GM12874 (cell line): ENCODE measurements at regions not wholly inside any gene's neighbourhood (a gene's known extent, or its start where the extent isn't known, plus 50 kb on each side); places are given as distances from the start of the nearest gene placed in this dataset.

Source experiments
- TF ChIP-seq, protein P1 (sequence below): IDR thresholded peaks from 2 replicates; pipeline ENCODE4 v1.5.1; 2011; ENCODE audit warnings: low read depth, mild to moderate bottlenecking, control low read depth, low read length, moderate library complexity; ENCODE audit not compliant: insufficient read depth

DNA sequence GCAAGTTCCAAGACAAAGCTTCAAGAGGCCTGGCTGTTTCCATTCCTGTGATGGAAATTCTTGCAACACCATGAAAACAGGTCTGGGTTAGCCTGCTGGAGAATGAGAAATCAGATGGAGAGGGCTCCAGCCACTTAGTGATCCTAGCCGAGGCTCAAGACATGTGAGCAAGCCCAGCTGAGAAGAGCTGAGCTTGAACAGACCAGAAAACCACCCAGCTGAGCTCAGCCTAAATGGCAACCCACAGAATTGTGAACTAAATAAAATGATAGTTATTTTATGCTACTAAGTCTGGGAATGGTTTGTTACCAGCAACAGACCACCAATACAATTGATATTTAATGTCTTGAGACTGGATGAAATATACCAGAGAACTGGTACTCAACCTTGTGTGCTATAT lies 494.5 kb downstream of the RMST start:
- TF ChIP-seq, protein P1, sequence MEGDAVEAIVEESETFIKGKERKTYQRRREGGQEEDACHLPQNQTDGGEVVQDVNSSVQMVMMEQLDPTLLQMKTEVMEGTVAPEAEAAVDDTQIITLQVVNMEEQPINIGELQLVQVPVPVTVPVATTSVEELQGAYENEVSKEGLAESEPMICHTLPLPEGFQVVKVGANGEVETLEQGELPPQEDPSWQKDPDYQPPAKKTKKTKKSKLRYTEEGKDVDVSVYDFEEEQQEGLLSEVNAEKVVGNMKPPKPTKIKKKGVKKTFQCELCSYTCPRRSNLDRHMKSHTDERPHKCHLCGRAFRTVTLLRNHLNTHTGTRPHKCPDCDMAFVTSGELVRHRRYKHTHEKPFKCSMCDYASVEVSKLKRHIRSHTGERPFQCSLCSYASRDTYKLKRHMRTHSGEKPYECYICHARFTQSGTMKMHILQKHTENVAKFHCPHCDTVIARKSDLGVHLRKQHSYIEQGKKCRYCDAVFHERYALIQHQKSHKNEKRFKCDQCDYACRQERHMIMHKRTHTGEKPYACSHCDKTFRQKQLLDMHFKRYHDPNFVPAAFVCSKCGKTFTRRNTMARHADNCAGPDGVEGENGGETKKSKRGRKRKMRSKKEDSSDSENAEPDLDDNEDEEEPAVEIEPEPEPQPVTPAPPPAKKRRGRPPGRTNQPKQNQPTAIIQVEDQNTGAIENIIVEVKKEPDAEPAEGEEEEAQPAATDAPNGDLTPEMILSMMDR: no peak

DNA sequence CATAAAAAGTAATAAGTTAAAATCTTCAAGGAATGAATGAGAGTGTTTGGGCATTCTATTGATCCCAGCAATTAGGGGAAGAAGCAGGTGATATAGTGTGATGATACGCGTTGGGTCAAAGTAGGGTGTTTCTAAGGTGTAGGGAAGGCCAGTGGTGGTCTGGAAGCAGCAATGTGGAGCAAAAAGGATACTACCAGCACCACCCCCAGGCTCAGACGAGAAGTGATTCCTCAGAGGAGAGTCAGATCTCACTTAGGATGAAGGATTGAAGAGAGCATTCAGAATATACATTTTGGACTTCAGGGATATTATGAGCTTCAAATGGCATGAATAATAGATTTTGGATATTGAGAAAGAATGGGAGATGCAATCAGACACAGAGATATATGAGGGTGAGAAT lies 497.6 kb downstream of the RMST start:
- TF ChIP-seq, protein P1: no peak

DNA sequence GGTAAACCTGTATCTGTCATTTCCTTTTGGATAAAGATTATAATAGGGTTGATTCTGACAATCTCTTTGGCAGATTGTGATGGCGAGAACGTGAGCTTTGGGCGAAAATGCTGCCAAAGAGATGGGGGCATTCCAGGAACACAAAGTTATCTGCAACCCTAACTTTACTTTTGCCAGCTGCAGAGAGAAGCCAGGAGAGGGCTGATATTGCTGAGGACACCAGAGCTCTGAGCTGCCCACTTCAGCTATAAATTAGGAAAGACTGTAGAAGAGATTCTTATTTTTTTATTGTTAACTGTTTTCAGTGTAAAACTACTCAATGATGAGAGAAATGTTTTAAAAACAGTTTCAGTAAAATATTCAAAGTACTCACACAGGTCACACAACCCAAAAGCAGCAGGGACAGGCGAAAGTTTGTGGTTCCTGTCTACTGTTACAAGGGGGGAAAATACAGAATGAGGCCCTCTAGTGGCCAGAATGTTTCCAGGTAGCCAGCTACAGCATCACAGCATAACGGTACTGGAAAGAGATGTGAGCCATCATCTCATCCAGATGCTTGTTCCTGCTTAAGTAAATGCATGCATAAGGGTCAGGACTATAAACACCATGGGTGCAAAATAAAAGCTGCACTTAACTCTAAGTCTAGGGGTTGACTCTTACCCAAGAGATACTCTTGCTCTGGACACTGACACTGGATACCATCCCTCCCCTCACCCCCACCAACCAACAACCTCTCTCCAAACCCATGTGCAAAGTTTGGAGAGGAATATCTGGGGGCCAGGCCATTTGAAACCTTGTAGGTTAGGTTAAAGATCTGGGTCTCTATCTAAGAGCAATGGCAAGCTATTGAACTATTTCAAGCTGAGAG lies 498.4 kb downstream of the RMST start:
- TF ChIP-seq, protein P1: peak; percentile 76

DNA sequence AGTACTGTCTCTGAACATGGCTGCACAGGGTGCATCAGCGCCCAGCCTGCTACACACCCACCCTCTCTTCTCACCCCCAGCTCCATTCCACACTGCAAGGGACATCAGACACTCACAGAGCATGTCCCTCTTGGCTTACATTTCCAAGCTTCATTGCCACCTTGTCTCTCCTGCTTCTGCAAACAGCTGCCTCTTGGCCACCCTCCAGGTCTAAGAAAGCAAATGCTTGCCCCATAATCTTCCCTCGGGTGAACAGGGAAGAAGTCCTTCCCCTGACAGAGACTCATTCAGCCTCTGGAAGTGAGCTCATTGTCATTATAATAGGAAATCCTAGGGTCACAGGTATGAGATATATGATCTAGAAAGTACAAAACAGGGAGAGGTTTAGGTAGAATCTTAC lies 505.2 kb downstream of the RMST start:
- TF ChIP-seq, protein P1: no peak

DNA sequence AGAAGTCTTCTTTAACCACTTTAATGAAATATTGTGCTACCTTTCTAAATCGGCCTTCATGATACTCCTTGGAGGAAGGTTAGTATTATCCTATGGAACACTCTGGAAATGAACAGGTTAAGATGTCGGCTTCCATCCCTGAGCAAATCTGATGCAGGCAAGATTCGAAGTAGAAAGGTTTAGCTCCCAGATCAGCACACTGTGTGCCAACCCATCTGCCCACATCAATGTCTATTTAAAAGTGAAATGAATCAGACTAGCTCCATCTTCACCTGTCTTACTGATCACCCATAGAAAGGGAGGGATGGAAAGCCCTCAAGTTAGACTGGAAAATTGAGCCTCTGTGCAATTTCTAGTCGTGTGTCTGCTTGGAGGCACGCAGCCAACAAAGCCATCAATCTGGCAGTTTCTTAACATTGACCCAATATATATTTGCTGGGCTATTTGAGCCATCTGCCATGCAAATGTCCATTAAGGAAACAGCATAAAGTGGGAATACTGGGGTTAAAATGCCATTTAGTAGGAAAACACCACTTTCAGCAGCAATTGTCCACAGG lies 506.1 kb downstream of the RMST start:
- TF ChIP-seq, protein P1: no peak

DNA sequence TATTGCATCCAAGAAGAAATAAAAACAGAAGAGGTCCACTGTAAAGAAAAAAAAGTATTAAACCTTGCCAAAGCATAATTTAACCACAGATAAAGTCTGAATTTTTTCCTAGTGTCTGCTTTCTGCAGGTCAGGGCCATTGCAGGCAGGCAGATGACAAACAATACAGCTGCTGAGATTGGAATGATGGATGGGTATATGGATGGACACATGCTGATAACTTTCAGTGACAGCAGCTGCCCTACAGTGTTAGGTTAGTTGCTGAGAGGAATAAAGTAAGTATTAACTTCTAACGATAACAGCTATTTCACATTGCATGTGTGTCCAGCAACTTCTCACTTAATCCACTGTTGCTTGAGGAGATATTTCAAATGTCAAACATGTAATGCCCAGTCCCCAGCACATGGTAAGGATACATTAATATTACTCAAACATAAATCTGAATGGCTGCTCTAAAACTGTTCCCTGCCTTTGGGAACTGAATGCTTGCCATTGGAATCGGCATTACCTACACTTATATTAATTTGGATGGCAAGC lies 515.3 kb downstream of the RMST start:
- TF ChIP-seq, protein P1: no peak

DNA sequence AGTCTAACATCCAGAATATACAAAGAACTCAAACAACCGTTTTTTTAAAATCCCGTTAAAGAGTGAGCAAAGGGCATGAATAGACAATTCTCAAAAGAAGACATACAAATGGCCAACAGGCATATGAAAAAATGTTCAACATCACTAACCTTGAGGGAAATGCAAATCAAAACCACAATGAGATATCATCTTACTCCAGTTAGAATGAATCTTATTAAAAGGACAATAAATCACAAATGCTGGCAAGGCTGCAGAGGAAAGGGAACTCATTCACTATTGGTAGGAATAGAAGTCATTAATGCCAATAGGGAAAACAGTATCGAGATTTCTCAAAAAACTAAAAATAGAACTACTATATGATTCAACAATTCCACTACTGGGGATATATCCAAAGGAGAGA lies 520.1 kb downstream of the RMST start:
- TF ChIP-seq, protein P1: no peak
